ENCODE measurements at regions not wholly inside any gene's neighbourhood (a gene's known extent, or its start where the extent isn't known, plus 50 kb on each side); places are given as distances from the start of the nearest gene placed in this dataset.

DNA sequence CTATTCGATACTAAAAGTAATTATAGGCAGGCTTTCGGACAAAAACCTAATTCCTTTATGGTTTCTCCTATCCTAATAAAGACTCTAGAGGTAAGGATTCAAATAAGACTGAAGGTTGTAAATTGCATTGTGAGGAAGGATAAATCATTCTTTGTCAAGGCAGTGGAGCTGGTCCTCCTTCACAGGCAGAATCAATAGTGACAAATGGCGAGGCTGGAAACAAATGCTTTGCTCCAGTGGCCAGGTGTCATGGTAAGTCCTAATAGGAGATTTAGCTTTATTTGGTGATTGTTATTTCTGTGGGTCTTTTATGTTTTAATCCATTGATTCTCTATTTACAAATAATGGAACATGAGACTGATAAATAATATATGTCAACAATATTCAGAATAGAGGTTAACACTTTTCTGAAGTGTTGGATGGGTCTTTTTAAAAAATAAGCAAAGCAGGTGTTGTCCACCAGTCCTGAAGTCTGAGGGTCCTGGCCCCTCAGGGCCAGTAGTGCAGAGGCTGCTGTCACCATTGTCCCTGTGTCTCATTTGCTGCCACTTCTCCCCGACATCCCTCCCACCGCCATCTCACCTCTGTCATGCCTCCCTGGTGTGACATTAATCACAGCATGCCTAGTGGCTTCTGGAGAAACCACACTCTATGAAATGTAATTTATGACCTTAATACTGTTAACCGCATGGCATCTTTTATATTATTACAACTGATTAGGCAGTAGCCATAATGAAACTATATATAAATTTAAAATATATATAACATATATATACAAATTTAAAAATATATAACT lies 120.9 kb upstream of the MAGI3 start:
- FAIRE-seq = no peak
- TF ChIP-seq, protein P1, sequence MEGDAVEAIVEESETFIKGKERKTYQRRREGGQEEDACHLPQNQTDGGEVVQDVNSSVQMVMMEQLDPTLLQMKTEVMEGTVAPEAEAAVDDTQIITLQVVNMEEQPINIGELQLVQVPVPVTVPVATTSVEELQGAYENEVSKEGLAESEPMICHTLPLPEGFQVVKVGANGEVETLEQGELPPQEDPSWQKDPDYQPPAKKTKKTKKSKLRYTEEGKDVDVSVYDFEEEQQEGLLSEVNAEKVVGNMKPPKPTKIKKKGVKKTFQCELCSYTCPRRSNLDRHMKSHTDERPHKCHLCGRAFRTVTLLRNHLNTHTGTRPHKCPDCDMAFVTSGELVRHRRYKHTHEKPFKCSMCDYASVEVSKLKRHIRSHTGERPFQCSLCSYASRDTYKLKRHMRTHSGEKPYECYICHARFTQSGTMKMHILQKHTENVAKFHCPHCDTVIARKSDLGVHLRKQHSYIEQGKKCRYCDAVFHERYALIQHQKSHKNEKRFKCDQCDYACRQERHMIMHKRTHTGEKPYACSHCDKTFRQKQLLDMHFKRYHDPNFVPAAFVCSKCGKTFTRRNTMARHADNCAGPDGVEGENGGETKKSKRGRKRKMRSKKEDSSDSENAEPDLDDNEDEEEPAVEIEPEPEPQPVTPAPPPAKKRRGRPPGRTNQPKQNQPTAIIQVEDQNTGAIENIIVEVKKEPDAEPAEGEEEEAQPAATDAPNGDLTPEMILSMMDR (IDR thresholded peaks at IDR 0.05; ENCODE audit: insufficient read depth, missing control alignments) = no peak
- DNase-seq (ENCODE audit: insufficient read length, low spot score) = no peak

- FAIRE-seq (no peak), DNase-seq (ENCODE audit: insufficient read length, low spot score) (no peak)
- TF ChIP-seq, protein P1 (IDR thresholded peaks at IDR 0.05; ENCODE audit: insufficient read depth, missing control alignments) = no peak
Measured at GRCh38 chr1:113271039-113271438, 119.3 kb upstream of the MAGI3 start.

DNA sequence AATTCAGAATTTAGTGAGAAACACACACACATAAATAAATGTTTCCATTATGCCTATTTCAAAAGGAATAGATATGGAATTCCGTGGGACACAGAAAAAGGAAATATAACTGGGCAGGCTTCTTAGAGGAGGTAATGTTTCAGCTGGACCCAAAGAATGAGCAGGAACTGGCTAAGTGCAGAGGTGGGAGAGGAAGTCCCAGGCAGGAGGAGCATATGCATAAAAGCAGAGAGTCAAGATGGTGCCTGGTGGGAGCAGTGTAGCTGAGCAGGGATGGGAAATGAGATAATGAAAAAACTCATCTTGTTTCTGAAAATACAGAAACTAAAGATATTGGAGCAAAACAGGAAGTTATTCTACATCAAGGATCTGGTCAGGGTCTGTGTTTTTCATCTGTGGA lies 115.2 kb upstream of the MAGI3 start:
- TF ChIP-seq, protein P1 (IDR thresholded peaks at IDR 0.05; ENCODE audit: insufficient read depth, missing control alignments) = no peak
- no peak for DNase-seq (ENCODE audit: insufficient read length, low spot score)
- FAIRE-seq = no peak

- FAIRE-seq = no peak
- TF ChIP-seq, protein P1 (IDR thresholded peaks at IDR 0.05; ENCODE audit: insufficient read depth, missing control alignments) = no peak
- no peak for DNase-seq (ENCODE audit: insufficient read length, low spot score)
Measured at GRCh38 chr1:113275691-113276090, 114.6 kb upstream of the MAGI3 start.

- no peak for DNase-seq (ENCODE audit: insufficient read length, low spot score)
- no peak for FAIRE-seq
- TF ChIP-seq, protein P1 (IDR thresholded peaks at IDR 0.05; ENCODE audit: insufficient read depth, missing control alignments) = no peak
Measured at GRCh38 chr1:113276507-113276906, 113.8 kb upstream of the MAGI3 start.

- FAIRE-seq = no peak
- DNase-seq (ENCODE audit: insufficient read length, low spot score) = no peak
- TF ChIP-seq, protein P1 (IDR thresholded peaks at IDR 0.05; ENCODE audit: insufficient read depth, missing control alignments) = no peak
Measured at GRCh38 chr1:113278371-113278770, 111.9 kb upstream of the MAGI3 start.

DNA sequence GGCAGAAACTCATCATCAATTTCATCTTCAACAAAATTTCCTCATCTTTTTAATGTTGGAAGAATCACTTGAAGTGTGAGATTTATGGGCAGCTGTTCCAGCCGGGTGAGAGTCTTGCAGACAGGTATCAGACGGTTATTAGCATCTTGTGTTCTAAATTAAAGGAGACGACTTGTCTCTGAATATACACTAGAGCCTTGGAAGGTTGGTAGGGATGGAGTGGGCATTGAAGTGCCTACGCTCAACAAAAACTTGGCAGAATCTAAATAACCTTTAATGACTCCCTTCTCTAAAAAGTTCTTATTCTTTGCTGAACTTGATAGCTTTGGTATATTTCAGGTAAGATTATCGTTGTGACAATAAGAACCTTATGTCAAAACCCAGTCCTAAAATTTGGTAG lies 111.5 kb upstream of the MAGI3 start:
- DNase-seq (ENCODE audit: insufficient read length, low spot score) = no peak
- FAIRE-seq = no peak
- TF ChIP-seq, protein P1 (IDR thresholded peaks at IDR 0.05; ENCODE audit: insufficient read depth, missing control alignments) = no peak
